ENCODE measurements at regions not wholly inside any gene's neighbourhood (a gene's known extent, or its start where the extent isn't known, plus 50 kb on each side); places are given as distances from the start of the nearest gene placed in this dataset.

- TF ChIP-seq, protein P1, sequence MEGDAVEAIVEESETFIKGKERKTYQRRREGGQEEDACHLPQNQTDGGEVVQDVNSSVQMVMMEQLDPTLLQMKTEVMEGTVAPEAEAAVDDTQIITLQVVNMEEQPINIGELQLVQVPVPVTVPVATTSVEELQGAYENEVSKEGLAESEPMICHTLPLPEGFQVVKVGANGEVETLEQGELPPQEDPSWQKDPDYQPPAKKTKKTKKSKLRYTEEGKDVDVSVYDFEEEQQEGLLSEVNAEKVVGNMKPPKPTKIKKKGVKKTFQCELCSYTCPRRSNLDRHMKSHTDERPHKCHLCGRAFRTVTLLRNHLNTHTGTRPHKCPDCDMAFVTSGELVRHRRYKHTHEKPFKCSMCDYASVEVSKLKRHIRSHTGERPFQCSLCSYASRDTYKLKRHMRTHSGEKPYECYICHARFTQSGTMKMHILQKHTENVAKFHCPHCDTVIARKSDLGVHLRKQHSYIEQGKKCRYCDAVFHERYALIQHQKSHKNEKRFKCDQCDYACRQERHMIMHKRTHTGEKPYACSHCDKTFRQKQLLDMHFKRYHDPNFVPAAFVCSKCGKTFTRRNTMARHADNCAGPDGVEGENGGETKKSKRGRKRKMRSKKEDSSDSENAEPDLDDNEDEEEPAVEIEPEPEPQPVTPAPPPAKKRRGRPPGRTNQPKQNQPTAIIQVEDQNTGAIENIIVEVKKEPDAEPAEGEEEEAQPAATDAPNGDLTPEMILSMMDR (conservative IDR thresholded peaks at IDR 0.05; ENCODE audit: low read depth, low read length) = no peak
- TF ChIP-seq EZH2 (IDR thresholded peaks at IDR 0.05; ENCODE audit: low read length, unreplicated experiment) = no peak
These were observed 275.5 kb upstream of the AZI2 start for GRCh38 chr3:28624084-28624483.
